GM19463 (cell line): ENCODE measurements at regions not wholly inside any gene's neighbourhood (a gene's known extent, or its start where the extent isn't known, plus 50 kb on each side); places are given as distances from the start of the nearest gene placed in this dataset.

Source experiments
- ATAC-seq: cut with Tn5 transposase; IDR thresholded peaks from one replicate; pipeline ENCODE4 v1.9.1; 2021; ENCODE audit warnings: mild to moderate bottlenecking, moderate library complexity; ENCODE audit not compliant: unreplicated experiment

DNA sequence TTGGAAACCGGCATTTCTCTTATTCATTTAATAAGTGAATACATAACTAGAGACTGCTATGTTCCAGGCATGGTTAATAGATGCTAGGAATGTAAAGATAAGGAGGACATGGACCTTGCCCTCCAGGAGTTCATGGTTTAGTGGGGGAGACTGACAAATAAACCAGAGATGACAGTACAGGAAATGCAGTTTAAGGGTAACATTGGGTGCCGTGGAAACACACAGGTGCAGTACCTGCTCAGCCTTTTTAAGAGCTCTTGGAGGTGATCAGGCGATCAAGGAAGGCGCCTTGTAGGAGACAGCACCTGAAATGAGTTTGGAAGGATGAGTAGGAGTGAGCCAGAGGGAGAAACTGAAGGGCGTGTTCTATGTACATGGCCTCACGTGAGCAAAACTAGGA lies 145.8 kb downstream of the AASDH start:
- no peak for ATAC-seq

GRCh38 chr4:56240554-56241174 lies 146.6 kb downstream of the AASDH start:
- ATAC-seq, result no peak

GRCh38 chr4:56238251-56238650 lies 149.0 kb downstream of the AASDH start:
- no peak for ATAC-seq

DNA sequence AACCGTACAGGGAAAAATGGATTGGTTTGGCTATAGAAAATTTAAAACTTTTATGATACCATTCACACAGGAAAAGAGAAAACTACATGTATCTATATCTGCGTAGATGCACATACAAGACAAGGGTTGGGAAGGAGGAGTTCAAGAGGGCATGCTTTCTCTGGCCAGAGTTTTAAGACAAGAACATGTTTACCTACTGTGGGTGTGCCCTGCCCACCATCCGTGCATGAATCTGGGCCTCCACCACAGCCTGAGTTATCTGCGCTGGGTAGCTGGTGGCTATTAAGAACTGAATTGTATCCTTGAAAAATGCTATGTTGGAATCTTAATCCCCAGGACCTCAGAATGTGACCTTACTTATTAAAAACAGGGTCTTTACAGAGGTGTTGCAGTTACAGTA lies 151.6 kb downstream of the AASDH start:
- ATAC-seq, result no peak

DNA sequence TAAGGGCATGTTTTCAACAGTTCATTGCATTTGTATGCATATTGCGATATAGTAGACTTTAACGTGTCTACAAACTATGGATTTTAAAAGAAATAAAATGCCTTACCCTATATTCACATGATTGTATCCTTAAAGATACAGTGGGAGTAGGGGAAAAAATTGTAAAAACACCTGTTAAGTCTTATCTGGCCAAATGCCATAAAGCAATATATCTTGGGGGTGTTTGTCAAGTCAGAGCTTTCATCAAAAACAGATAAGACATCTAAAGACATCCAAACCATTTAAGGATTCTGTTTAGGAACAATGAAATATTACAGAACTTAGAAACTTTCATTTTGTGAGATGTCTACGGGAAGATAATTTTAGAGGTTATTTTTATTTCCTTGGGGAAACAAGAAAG lies 152.3 kb downstream of the AASDH start:
- no peak for ATAC-seq

DNA sequence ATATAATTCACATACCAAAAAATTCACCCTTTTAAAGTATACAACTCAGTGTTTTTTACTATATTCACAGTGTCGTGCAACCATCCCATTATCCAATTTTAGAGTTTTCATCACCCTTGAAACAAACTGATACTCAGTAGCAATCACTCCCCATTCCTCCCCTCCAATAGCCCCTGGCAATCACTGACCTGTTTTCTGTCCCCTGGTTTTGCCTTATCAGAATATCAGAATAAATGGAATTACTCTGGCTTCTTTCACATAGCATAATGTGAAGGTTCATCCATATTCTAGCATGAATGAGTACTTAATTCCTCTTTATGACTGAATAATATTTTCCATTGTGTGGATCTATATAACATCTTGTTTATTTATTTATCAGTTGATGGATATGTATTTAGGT lies 153.2 kb downstream of the AASDH start:
- ATAC-seq, result no peak

GRCh38 chr4:56231410-56231809 lies 155.9 kb downstream of the AASDH start:
- ATAC-seq, result no peak

- ATAC-seq, result no peak
Observed at GRCh38 chr4:56229947-56230346, 157.3 kb downstream of the AASDH start.

DNA sequence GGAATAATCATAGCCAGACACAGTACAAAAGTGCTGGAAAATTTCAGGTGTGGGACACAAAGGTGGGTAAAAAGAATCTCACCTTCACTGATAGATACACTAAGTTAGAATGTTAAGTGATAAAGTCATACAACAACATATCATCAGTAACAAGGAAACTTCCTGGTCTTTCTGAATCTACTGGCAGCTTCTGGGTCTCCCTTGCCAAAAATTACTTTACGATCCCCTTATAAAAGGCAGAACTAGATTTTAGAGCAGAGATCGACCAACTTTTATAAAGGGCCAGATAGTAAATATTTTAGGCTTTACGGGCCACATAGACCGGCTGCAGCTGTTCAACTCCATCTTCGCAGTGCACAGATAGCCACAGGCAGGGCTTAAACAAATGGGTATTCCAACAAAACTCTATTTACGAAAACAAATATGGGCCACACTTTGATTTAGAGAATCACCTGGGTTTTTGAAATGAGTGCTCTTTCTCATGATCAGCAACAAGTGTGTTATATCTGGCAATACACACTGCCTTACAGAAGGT lies 159.9 kb downstream of the AASDH start:
- no peak for ATAC-seq

GRCh38 chr4:56226579-56226978 lies 160.7 kb downstream of the AASDH start:
- no peak for ATAC-seq

GRCh38 chr4:56224641-56225040 lies 162.7 kb downstream of the AASDH start:
- ATAC-seq, result no peak

DNA sequence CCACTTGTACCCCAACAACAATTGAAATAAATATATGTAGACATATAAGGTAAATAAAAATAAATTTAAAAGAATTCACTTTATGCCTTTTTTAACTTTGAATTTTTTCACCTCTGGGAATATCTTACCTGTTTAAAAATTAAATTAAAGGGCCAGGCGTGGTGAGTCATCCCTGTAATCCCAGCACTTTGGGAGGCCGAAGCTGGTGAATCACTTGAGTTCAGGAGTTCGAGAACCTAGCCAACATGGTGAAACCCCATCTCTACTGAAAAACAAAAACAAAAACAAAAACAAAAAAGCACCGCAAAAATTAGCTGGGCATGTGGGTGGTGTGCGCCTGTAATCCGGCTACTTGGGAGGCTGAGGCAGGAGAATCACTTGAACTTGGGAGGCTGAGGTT lies 164.8 kb downstream of the AASDH start:
- ATAC-seq, result no peak

GRCh38 chr4:56220261-56220660 lies 167.0 kb downstream of the AASDH start:
- no peak for ATAC-seq

DNA sequence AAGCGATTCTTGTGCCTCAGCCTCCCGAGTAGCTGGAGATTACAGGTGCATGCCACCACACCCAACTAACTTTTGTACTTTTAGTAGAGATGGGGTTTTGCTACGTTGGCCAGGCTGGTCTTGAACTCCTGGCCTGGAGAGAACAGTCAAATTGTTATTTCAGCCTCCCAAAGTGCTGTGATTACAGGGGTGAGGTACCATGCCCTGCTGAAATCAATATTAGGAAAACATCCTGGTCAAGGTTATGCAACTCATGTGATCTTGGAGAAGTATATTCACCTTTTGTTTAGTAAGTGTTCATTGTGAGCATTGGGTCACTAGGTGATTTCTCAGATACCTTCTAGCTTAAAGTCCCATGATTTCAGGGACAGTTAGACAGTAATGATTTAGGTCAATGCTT lies 167.8 kb downstream of the AASDH start:
- no peak for ATAC-seq

GRCh38 chr4:56218230-56218895 lies 168.9 kb downstream of the AASDH start:
- ATAC-seq, result no peak

DNA sequence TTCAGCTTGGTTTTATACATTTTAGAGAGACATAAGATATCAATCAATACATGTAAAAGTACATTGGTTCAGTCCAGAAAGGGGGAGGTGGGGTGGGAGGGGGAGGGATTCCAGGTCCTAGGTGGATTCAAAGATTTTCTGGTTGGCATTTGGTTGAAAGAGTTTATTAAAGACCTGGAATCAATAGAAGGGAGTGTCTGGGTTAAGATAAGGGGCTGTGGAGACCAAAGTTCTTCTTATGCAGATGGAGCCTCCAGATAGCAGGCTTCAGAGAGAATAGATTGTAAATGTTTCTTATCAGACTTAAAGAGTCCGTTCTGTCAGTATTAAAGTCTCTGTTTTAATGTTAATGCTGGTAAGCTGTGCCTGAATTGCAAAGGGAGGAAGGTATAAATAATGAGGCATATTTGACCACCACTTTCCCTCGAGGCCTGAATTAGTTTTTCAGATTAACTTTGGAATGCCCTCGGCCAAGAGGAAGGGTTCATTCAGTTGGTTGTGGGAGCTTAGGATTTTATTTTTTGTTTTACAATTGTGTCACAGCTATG lies 169.9 kb downstream of the AASDH start:
- no peak for ATAC-seq

GRCh38 chr4:56215901-56216300 lies 171.4 kb downstream of the AASDH start:
- no peak for ATAC-seq

DNA sequence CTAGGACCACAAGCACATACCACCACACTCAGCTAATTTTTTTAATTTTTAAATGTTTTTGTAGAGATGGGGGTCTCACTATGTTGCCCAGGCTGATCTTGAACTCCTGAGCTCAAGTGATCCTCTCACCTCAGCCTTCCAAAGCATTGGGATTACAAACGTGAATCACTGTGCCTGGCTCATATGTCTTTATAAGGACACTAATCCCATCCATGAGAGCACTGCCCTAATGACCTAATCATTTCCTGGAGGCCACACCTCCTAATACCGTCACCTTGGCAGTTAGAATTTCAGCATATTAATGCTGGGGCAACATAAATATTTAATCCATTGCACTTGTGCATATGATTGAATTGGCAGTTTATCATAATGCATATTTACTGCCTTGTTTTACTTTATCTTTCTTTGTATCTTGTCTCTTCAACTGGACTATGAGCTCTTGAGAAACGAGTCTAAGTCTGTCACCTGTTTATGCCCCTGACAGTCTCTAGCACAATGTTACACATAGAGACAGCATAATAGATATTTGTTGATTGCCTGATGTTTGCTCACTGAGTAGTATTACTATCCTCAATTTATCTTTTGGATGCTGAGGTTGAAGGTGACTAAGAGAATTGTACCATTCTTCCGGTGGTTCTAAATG lies 172.0 kb downstream of the AASDH start:
- ATAC-seq, result no peak

DNA sequence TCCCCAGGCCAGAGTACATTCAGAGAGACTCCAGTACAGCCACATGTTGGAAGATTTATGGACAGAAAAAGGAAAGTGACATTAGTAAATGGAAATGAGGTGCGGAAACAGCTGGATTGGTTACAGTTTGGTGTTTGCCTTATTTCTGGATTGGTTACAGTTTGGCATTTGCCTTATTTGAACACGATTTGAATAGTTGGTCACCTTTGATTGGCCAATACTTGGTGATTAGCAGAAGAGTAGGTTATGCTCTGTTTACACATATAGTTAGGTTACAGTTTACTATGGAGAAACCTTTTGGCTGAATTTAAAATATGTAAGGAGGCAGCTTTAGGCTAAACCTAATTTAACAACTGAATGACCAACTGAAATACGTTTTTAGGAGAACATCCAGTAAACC lies 173.7 kb downstream of the AASDH start:
- ATAC-seq, result no peak

DNA sequence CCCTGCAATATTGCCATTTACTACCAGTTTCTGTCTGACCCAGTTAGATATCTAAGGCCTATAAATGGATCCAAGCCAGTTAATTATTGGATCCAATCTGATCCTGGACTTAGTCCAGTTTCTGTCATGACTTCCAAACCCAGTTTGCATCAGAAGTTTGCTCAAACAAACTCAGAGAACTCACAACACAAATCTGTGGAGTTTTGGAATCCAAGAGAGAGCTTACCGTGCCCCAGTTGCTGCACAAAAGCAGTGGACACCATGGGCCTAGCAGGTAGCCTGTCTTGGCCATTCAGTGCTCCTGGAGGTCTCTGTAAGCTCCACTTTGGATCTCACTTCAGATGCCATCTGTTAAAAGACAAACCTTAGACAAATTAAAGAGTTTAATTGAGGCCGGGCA lies 174.5 kb downstream of the AASDH start:
- ATAC-seq, result no peak

DNA sequence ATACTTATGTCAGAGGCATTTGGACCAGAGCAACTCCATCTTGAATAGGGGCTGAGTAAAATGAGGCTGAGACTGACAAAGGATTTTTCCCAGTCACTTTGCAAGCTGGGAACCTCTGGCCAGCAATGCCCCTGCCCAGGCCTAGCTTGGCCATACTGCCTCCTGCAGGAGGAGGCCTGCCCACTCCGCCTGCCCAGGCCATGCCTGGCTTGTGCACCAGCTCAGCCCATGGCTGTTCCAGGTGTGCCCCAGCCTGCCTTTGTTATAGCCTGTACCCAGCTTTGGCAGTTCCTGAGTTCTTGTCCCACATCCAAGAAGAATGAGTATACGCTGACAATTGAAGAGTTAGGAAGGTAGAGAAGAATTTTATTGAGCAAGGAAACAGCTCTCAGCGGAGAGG lies 176.1 kb downstream of the AASDH start:
- no peak for ATAC-seq

- ATAC-seq, result no peak
Observed at GRCh38 chr4:56210397-56210796, 176.9 kb downstream of the AASDH start.
